ENCODE measurements at regions not wholly inside any gene's neighbourhood (a gene's known extent, or its start where the extent isn't known, plus 50 kb on each side); places are given as distances from the start of the nearest gene placed in this dataset.

GRCh38 chr5:71873191-71873591, 154.1 kb downstream of the CARTPT start:
- no peak overlapping the region for H3K27ac ChIP-seq
- intact Hi-C loops (cut with DNase I; ENCODE audit: low total_unique reads) = no loop called here

DNA sequence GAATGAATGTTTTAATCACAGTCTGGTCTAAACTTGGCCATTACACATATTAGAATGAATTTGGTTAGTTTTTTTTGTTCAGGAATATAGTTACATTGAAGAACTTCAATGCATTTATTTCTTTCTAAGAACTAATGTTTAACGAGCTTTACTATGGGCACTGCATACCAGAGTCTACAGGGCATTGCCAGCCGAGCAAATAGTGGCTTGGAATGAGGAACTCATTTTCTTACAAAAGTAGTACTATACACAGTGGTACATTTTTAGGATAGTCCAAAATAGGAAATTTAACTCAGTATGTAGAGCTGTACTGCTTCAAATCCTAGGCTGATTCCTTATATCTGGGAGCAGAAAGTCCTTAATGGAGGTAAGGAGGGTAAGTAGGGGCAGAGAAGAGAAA, 155.4 kb downstream of the CARTPT start:
- TF ChIP-seq, protein P1, sequence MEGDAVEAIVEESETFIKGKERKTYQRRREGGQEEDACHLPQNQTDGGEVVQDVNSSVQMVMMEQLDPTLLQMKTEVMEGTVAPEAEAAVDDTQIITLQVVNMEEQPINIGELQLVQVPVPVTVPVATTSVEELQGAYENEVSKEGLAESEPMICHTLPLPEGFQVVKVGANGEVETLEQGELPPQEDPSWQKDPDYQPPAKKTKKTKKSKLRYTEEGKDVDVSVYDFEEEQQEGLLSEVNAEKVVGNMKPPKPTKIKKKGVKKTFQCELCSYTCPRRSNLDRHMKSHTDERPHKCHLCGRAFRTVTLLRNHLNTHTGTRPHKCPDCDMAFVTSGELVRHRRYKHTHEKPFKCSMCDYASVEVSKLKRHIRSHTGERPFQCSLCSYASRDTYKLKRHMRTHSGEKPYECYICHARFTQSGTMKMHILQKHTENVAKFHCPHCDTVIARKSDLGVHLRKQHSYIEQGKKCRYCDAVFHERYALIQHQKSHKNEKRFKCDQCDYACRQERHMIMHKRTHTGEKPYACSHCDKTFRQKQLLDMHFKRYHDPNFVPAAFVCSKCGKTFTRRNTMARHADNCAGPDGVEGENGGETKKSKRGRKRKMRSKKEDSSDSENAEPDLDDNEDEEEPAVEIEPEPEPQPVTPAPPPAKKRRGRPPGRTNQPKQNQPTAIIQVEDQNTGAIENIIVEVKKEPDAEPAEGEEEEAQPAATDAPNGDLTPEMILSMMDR (IDR thresholded peaks at IDR 0.05) = no peak
- H3K4me1 ChIP-seq = peaks cover 0 to 13% (median 0%) of the 10 kb centered on the region in 4 donors
- H3K9me3 ChIP-seq = peaks cover 0 to 3% (median 0%) of the 10 kb centered on the region in 3 donors
- no peaks in the 10 kb centered on the region for H3K27me3 ChIP-seq
- no peaks in the 10 kb centered on the region for H3K36me3 ChIP-seq
- DNase-seq = no peak
- intact Hi-C loops (cut with DNase I; ENCODE audit: low total_unique reads) = no loop called here
- no peak overlapping the region for H3K27ac ChIP-seq
- no peak overlapping the region for H3K4me3 ChIP-seq

More at GRCh38 chr5:71873191-71873591, 154.1 kb downstream of the CARTPT start:
- no peak for DNase-seq
- no peaks in the 10 kb centered on the region for H3K27me3 ChIP-seq
- H3K9me3 ChIP-seq = peaks cover 0 to 3% (median 0%) of the 10 kb centered on the region in 3 donors
- no peaks in the 10 kb centered on the region for H3K36me3 ChIP-seq
- H3K4me3 ChIP-seq = no peak overlapping the region
- TF ChIP-seq, protein P1 (IDR thresholded peaks at IDR 0.05) = no peak
- H3K4me1 ChIP-seq = peaks cover 0 to 13% (median 0%) of the 10 kb centered on the region in 4 donors

- Histone ChIP-seq H3K27ac (no peak overlapping the region), H3K27me3 (no peaks in the 10 kb centered on the region), H3K36me3 (no peaks in the 10 kb centered on the region), H3K4me1 (peaks cover 0 to 13% (median 0%) of the 10 kb centered on the region in 4 donors), H3K9me3 (no peaks in the 10 kb centered on the region), H3K4me3 (no peak overlapping the region)
- TF ChIP-seq, protein P1 (IDR thresholded peaks at IDR 0.05) = no peak
- no peak for DNase-seq
- intact Hi-C loops (cut with DNase I; ENCODE audit: low total_unique reads) = no loop called here
These were observed 158.4 kb downstream of the CARTPT start for GRCh38 chr5:71877511-71877910.

GRCh38 chr5:71880536-71880935, 161.5 kb downstream of the CARTPT start:
- no peaks in the 10 kb centered on the region for H3K36me3 ChIP-seq
- H3K27ac ChIP-seq = no peak overlapping the region
- H3K4me1 ChIP-seq = peaks cover 0 to 9% (median 0%) of the 10 kb centered on the region in 4 donors
- TF ChIP-seq, protein P1 (IDR thresholded peaks at IDR 0.05) = no peak
- no peak for DNase-seq
- intact Hi-C loops (cut with DNase I; ENCODE audit: low total_unique reads) = no loop called here
- H3K4me3 ChIP-seq = no peak overlapping the region
- no peaks in the 10 kb centered on the region for H3K9me3 ChIP-seq
- no peaks in the 10 kb centered on the region for H3K27me3 ChIP-seq

- TF ChIP-seq, protein P1 (IDR thresholded peaks at IDR 0.05) = no peak
- DNase-seq = no peak
- peaks cover 0 to 9% (median 0%) of the 10 kb centered on the region in 4 donors for H3K4me1 ChIP-seq
- H3K4me3 ChIP-seq = no peak overlapping the region
- H3K27me3 ChIP-seq = no peaks in the 10 kb centered on the region
- H3K36me3 ChIP-seq = no peaks in the 10 kb centered on the region
- no peak overlapping the region for H3K27ac ChIP-seq
- no peaks in the 10 kb centered on the region for H3K9me3 ChIP-seq
- intact Hi-C loops (cut with DNase I; ENCODE audit: low total_unique reads) = no loop called here
These were observed 164.0 kb downstream of the CARTPT start for GRCh38 chr5:71882826-71883741.
